ENCODE measurements at regions not wholly inside any gene's neighbourhood (a gene's known extent, or its start where the extent isn't known, plus 50 kb on each side); places are given as distances from the start of the nearest gene placed in this dataset.

DNA sequence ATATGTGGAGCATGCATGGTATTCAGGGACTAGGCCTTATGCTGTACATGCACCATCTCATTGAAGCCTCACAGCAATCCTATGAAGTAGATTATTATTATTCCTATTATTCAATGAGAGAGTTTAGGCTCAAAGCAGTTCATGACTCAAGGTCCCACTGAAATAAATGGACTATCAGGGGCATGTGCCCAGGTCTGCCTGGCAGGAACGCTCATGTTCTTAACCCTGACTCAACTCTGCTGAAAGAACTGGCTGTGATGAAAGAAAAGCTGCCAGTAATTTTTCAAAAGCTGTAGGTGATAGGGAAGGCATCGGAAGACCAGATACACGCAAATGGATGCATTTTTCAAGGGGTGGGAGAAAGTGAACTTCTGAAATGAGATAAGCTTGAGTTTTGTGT lies 243.4 kb downstream of the PTTG2 start:
- H3K36me3 ChIP-seq (ENCODE audit: insufficient read depth), result no peaks in the 10 kb centered on the region
- no peaks in the 10 kb centered on the region for H3K4me1 ChIP-seq (ENCODE audit: low read depth, poor library complexity, severe bottlenecking)
- H3K4me3 ChIP-seq (IDR thresholded peaks at IDR 0.05; ENCODE audit: insufficient read depth, low read depth, low read length), result no peak overlapping the region
- no peaks in the 10 kb centered on the region for H3K79me2 ChIP-seq (ENCODE audit: insufficient read depth, low read depth)
- H4K20me1 ChIP-seq (ENCODE audit: insufficient read depth), result no peaks in the 10 kb centered on the region
- H3K27ac ChIP-seq, result no peak overlapping the region
- no peak overlapping the region for H3K9ac ChIP-seq
- no peak for TF ChIP-seq CTCF (conservative IDR thresholded peaks at IDR 0.05; ENCODE audit: low read depth, low read length)
- no peak overlapping the region for H3K4me2 ChIP-seq
- H2AFZ ChIP-seq (ENCODE audit: low read depth), result no peak overlapping the region
- no peaks in the 10 kb centered on the region for H3K27me3 ChIP-seq (ENCODE audit: insufficient read depth, low read depth)

DNA sequence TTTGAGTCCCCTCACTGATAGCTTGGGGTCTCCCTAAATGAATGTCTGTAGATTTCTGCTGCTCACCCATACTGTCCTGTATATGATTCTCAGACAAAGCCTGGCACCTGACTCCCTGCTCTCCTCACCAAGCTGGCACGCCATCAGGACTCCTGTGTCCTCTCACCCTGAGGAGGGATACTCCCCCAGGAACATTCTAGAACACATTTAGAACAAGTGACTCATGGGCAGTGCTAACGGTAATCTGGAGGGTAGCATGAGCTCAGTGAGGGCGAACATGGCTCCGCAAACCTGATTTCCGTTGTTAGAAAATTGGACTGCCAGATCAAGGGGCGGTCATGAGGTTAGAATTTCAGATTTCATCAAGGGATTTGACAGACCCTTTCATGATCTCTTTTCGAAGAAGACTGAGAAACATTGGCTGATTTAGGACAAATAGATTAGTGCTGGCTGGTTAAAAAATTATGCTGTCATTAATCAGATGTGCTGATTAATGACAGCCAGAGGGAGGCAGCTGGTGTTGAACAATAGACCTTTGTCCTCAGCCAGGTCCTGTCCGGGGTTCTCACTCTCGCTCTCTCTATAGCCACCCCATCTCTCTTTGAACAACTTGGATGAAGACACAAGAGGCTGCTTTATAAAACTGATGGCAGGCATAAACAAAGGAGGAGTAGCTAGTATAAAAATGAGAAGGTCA lies 244.3 kb downstream of the PTTG2 start:
- Histone ChIP-seq H3K27me3 (ENCODE audit: insufficient read depth, low read depth) (no peaks in the 10 kb centered on the region), H3K4me1 (ENCODE audit: low read depth, poor library complexity, severe bottlenecking) (no peaks in the 10 kb centered on the region), H2AFZ (ENCODE audit: low read depth) (no peak overlapping the region), H4K20me1 (ENCODE audit: insufficient read depth) (no peaks in the 10 kb centered on the region), H3K9ac (no peak overlapping the region), H3K79me2 (ENCODE audit: insufficient read depth, low read depth) (no peaks in the 10 kb centered on the region), H3K4me3 (IDR thresholded peaks at IDR 0.05; ENCODE audit: insufficient read depth, low read depth, low read length) (no peak overlapping the region), H3K36me3 (ENCODE audit: insufficient read depth) (no peaks in the 10 kb centered on the region), H3K27ac (no peak overlapping the region), H3K4me2 (no peak overlapping the region)
- TF ChIP-seq CTCF (conservative IDR thresholded peaks at IDR 0.05; ENCODE audit: low read depth, low read length), result no peak

DNA sequence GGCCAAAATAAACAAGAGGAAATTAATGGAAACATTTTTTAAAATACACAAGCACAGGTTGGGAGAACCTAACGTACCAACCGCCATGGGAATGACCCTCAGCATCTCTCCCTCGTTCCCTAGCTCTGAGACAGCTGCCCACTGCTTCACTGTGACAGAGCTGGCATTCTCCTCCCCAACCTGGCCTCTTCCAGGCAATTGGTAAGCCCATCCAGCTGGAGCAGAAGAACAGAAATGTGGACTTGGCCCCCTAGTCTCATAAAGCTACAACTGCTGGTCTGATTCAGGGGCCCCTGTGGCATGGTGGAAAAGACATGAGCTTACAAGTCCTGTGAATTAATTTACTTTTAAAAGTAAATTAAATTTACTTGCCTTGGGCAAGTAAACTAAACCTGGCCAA lies 245.1 kb downstream of the PTTG2 start:
- Histone ChIP-seq H3K4me1 (ENCODE audit: low read depth, poor library complexity, severe bottlenecking) (no peaks in the 10 kb centered on the region), H3K36me3 (ENCODE audit: insufficient read depth) (no peaks in the 10 kb centered on the region), H3K27me3 (ENCODE audit: insufficient read depth, low read depth) (no peaks in the 10 kb centered on the region), H3K4me2 (no peak overlapping the region), H3K27ac (no peak overlapping the region), H2AFZ (ENCODE audit: low read depth) (no peak overlapping the region), H3K4me3 (IDR thresholded peaks at IDR 0.05; ENCODE audit: insufficient read depth, low read depth, low read length) (no peak overlapping the region), H4K20me1 (ENCODE audit: insufficient read depth) (no peaks in the 10 kb centered on the region), H3K9ac (no peak overlapping the region), H3K79me2 (ENCODE audit: insufficient read depth, low read depth) (no peaks in the 10 kb centered on the region)
- TF ChIP-seq CTCF (conservative IDR thresholded peaks at IDR 0.05; ENCODE audit: low read depth, low read length), result no peak

GRCh38 chr4:38207110-38207457 lies 246.9 kb downstream of the PTTG2 start:
- H3K36me3 ChIP-seq (ENCODE audit: insufficient read depth), result no peaks in the 10 kb centered on the region
- no peaks in the 10 kb centered on the region for H4K20me1 ChIP-seq (ENCODE audit: insufficient read depth)
- H3K4me3 ChIP-seq (IDR thresholded peaks at IDR 0.05; ENCODE audit: insufficient read depth, low read depth, low read length), result no peak overlapping the region
- H2AFZ ChIP-seq (ENCODE audit: low read depth), result no peak overlapping the region
- no peak overlapping the region for H3K4me2 ChIP-seq
- no peaks in the 10 kb centered on the region for H3K27me3 ChIP-seq (ENCODE audit: insufficient read depth, low read depth)
- no peaks in the 10 kb centered on the region for H3K79me2 ChIP-seq (ENCODE audit: insufficient read depth, low read depth)
- no peak overlapping the region for H3K27ac ChIP-seq
- no peak overlapping the region for H3K9ac ChIP-seq
- no peaks in the 10 kb centered on the region for H3K4me1 ChIP-seq (ENCODE audit: low read depth, poor library complexity, severe bottlenecking)
- no peak for TF ChIP-seq CTCF (conservative IDR thresholded peaks at IDR 0.05; ENCODE audit: low read depth, low read length)

Data from KMS-11 (cell line).